ENCODE measurements at regions not wholly inside any gene's neighbourhood (a gene's known extent, or its start where the extent isn't known, plus 50 kb on each side); places are given as distances from the start of the nearest gene placed in this dataset.
"Not testable (repeated sequence)": the region's sequence is repeated elsewhere in the genome, so short reads cannot be mapped to it uniquely, and the experiment has no call there.

DNA sequence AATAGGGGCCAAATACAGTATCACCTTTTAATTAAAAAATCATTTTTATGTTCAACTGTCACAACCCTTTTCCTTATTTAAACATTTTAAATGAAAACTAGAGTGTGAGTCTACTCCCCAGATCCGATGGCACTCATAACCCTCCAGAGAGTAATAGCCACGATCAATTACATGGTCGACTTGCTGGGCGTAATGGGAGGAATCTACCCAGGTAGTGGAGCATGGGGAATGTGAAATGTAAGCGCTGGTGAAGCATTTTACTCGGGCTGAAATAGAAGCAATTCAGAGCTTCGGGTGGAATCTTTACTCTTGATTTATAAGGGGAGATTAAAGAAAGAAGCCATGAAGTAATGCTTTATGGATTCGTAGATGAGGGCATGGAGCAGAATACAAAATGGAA is 321.9 kb downstream of the ACTR3B start:
- no peak for DNase-seq (ENCODE audit: low spot score)

DNA sequence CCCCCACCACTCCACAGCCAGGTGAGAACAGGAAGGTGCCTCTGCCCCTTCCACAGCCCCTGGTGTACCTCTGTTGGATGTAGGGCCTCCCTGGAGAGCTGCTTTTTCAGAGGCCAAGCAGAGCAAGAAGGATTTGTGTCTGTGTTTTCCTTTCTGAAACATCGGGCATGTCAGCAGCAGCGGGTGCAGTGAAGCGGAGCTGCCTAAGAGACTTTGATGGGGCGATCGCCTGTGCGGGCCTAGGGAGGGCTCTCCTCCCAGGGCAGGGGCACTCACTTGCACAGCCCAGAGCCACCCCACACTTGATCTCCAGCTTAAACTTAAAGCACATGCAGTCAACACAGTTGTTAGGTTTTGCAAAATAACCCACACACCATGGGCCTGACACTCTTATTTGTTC is 324.7 kb downstream of the ACTR3B start:
- no peak for DNase-seq (ENCODE audit: low spot score)

DNA sequence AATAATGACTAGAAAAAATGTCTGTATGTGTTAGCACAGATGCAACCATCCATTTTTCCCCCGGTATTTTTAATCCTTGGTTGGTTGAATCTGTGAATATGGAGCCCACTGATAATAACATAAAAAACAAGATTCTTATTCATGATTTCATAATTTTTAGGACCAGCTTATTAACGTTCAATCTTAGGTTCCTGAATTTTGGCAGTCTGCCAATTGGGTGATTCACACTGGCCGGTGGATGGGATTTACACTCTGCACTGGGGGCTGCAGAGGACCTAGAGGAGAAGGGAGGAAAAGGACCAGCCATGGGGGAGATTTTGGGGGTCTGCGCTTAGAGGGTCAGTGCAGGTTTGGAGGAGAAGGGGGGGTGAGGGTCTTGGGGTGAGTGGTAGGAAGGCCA is 327.9 kb downstream of the ACTR3B start:
- DNase-seq (ENCODE audit: low spot score): no peak

DNA sequence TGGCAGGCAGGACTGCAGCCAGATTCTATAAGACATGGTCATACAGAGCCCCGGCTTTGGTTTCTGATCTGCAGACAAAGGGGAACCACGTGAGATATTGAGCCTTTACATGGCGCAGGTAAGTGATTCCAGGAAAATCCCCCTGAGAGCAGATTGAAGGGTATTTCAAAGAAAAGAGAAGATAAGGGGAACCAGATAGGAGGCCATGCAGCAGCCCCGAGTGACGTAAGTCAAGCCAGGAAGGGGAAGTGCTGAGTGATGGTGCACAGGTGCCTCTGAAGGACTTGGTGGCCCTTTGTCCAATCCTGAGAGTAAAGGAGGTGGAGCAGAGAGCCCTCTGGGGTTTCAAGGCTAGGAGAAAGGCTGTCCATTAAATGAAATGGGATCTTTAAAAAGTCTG is 329.0 kb downstream of the ACTR3B start:
- DNase-seq (ENCODE audit: low spot score): no peak

DNA sequence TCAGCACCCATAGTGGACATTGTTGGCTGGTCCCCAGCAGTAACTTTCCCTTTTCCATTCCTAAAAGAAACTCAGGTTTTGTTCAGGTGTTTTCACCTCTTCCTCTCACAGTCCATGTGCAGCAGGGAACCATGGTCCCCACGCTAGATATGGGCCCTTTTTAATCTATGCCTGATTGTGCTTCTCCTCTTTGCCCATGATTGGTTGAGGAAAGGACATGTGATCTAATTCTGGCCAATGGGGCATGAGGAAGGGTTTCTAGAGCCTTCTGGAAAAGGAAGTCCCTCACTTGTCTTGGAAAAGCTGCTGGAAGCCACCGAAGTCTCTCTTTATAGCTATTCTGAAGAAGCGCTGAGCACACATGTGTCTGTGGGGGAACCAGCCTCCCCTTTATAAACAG is 330.7 kb downstream of the ACTR3B start:
- no peak for DNase-seq (ENCODE audit: low spot score)

DNA sequence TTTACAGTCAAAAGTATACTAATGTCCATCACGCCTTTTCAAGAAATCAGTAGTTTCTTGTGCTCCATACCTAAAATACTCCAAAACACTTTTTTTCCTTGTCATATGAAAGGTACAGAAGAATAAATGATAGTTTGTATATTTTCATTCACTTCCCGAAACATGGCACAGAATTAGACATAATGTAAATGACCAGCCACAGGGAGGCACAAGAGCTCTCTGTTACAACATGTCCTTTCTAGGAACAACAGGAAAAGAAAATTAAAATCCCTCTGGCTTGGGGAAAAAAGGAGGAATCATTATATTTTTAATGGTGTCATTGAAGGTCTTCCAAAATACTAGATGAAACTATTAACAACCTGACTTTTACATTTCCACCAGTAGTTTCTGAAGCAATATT is 331.2 kb downstream of the ACTR3B start:
- no peak for DNase-seq (ENCODE audit: low spot score)

DNA sequence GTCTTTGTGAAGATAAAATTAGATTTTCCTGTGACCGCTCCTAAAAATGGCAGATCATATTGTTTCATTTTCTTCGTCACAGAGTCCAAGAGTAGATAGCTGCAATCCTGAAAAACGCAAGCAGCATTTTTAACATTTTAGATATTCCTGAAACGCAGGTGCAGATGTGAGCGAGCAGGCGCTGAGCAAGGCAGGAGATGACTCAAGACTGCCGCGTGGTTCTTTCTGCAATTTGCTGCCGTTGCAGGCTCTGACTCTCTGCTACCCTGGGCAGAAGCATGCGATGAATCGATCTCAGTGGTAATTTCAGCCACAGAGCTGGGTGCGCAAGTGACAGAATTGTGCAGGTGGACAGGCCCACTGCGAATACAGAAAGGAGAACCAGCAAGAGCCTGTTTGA is 331.9 kb downstream of the ACTR3B start:
- no peak for DNase-seq (ENCODE audit: low spot score)

DNA sequence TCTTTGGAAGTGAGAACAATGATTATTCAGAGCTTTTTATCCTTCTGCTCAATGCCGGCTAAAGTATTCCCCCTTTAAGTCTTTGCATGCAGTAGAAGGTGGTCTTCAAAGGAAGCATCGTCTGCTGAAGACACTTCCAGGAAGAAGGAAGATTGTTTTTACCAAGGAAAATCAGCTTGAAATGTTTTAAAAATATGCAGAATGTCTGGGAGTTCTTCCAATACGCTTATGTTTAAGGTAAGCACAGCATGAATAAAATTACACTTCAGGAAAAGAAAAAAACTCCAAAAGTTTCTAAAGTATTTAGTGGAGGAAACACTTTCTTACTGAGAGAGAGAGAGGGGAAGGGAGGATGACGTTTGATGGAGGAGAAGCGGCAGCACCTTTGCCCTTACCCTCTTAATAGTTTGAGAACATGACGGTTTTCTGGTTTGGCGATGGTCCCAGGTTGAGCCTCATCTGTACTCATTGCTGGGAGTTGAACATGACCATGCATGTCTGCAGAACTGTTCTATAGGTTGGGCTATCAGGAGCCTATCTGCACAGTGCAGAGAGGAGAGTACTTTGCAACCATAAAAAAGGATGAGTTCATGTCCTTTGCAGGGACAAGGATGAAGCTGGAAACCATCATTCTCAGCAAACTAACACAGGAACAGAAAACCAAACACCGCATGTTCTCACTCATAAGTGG is 338.1 kb downstream of the ACTR3B start:
- no peak for DNase-seq (ENCODE audit: low spot score)

DNA sequence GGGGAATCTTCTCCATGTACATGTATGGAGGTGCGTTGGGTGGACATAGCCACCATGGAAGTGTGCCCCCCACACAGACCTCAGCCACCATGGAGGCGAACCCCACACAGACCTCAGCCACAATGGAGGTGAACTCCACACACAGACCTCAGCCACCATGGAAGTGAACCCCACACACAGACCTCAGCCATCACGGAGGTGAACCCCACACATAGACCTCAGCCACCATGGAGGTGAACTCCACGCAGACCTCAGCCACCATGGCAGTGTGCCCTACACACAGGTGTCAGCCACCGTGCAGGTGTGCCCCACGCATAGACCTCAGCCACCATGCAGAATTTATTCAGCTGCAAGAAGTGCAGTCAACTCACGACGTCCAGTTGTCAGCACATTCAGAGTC is 339.7 kb downstream of the ACTR3B start:
- DNase-seq (ENCODE audit: low spot score): no peak

DNA sequence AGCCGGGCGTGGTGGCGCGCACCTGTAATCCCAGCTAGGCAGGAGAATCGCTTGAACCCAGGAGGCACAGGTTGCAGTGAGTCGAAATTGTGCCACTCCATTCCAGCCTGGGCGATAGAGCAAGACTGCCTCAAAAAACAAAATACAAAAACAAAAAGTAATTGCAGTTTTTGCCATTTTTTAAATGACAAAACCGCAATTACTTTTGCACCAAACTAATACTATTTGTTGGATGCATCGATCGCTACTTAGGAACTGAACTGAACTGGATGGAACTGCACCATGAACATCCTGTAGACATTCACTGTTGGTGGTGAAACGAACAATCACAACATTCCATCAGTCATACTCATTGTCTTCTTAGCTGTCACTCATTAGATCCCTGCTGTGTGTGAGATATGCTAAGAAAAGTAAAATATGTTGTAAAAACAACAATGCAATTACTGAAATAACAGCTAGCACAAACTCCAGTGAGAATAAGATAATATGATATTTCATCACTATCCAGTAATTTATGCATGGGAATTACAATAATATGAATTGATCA is 341.2 kb downstream of the ACTR3B start:
- no peak for DNase-seq (ENCODE audit: low spot score)

DNA sequence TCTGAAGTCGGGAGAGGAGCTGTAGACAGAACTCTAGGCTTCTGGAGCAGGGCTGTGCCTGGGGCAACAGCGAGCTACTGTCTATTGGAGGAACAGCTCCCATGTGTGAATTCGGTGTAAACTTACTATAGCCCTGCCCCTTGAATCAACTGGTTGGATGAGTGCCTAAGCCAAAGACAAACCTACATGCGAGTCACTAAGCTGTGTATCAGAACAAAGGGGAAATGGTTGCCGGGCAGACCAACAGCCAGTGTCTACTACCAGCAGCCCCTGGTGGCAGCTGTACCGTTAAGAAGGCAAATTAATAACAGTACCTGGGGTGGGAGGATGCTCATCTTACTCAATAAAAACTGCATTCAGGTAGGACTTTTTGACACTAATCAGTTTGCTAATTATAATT is 343.6 kb downstream of the ACTR3B start:
- no peak for DNase-seq (ENCODE audit: low spot score)

DNA sequence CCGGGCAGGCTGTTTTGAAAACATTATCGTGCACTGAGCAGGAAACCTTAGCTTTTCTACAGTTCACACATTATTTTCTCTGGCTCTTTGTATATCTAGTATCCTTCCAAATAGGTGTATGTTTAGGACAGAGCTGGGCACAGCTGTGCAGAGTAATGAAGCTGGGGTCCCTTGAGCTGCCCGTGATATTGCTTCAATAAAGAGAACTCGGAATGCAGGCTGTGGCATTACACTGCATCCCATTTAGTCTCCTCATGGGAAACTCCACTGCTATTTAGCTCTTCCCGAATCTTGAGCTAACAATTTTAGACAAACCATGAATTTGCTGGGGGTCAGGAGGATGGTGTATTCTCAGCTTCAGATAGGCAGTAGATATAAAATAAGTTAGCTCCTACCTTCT is 348.3 kb downstream of the ACTR3B start:
- DNase-seq (ENCODE audit: low spot score): no peak

DNA sequence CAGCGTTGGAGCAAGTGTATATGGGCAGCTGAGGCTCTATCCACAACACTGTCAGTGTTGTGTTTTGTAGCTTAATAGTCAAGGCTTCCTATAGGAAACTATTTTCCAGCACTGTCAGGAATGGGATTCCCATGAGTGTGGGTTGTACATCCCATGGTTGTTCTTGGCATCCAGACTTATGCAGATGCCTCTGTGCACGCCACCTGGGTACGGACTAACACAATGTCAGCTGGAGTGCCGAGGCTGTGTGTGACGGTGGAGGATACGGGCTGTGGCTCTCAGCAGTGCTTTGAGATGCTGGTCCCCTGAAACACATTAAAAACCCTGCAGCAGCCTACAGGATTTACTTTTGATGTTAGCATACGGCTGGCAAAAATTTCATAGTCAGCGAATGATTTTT is 350.0 kb downstream of the ACTR3B start:
- no peak for DNase-seq (ENCODE audit: low spot score)

DNA sequence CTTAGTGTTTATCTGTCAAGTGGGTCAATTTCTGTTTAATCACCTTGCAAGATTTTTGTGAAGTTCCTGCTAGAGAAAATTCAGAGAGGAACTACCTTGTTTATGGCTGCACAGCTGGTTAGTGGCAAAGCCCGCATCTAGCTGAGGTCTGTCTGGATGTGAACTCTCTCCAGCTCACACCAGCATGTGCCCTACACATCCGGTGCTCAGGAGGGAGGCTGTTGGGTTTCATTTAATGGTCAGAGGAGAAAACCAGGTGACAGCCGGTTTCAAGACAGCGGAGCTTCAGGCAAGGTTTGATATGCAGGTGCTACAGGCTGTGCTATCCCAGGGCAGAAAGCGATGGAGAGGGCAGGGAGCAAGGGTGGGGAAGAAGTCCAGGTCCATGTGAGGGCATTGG is 351.1 kb downstream of the ACTR3B start:
- DNase-seq (ENCODE audit: low spot score): no peak

DNA sequence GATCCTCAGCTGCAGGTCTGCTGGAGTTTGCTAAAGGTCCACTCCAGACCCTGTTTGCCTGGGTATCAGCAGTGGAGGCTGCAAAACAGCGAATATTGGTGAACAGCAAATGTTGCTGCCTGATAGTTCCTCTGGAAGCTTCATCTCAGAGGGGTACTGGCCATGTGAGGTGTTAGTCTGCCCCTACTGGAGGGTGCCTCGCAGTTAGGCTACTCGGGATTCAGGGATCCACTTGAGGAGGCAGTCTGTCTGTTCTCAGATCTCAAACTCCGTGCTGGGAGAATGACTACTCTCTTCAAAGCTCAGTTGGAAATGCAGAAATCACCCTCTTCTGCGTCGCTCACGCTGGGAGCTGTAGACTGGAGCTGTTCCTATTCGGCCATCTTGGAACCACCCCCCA is 362.7 kb downstream of the ACTR3B start:
- DNase-seq (ENCODE audit: low spot score): not testable (repeated sequence)

DNA sequence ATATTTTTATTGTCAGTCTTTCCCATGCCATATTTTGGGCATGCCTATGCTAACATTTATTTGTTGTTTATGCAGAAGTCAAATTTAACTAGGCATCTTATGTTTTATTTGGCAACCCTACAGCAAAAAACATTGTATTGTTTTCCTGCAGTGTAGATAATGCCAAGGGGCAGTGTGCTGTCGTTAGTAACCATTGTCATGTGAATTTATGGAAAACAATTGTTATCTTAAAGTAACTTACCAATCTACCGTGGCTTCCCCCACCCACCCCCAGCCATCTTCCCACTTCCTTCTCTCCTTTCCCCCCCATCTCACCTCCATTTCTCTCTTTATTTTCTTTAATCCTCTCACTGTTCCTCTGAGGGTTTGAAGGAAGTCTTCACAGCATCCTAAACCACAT is 370.5 kb downstream of the ACTR3B start:
- DNase-seq (ENCODE audit: low spot score): no peak

DNA sequence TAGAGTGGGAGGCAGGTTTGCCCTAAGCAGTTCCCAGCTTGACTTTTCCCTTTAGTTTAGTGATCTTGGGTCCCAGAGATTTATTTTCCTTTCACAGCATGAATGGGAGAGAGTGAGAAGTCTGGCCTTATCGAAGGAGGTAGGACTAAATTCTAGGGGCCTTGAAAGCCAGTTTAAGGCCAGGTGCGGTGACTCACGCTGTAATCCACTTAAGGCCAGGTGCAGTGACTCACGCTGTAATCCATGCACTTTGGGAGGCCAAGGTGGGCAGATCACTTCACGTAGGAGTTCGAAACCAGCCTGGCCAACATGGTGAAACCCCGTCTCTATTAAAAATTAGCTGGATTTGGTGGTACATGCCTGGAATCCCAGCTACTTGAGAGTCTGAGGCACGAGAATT is 392.2 kb downstream of the ACTR3B start:
- DNase-seq (ENCODE audit: low spot score): no peak

DNA sequence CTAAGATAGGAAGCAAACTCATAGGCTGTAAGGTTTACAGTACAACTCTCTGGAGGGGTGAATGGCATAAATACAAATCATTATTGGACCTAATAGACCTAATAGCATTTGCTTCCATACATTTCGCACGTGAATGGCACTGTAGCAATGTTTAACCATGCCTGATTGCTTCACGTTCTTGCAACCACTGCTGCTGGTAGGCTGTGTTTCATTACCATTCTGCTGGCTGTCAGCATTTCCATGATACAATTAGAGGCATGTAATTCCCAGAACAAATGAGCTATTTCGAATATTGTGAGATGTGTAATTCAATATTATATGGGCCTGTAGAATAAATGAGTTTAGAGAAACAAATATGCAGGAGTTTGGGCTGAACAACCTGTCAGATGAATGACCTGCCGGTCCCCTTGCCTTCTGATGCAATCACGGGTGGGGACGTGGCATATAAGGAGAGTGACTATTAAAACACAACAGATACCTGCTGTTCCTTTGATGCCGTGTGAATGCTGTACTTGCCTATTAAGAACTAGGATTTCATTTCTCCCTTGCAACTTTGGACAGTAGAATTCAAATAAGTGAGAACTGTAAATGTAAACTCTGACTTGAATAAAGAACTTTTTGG is 393.4 kb downstream of the ACTR3B start:
- no peak for DNase-seq (ENCODE audit: low spot score)

DNA sequence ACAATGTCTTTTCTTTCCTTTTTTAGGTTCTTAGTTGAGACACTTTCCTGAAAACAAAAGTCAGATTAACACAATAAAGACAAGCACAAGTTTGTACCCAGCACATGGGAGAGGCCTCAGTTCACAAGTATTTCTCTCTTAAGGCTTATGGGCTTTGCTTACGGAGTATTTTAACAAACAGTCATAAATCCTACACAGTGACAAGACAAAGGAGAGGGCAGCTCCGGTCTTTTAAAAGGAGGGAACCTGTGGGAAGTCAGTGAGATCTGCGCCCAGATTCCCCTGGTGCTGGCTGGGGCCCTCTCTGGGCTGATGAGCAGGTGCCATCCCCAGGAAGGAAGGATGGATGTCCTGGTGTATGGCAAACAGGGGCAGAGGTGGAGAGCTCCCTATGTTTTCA is 398.6 kb downstream of the ACTR3B start:
- no peak for DNase-seq (ENCODE audit: low spot score)

DNA sequence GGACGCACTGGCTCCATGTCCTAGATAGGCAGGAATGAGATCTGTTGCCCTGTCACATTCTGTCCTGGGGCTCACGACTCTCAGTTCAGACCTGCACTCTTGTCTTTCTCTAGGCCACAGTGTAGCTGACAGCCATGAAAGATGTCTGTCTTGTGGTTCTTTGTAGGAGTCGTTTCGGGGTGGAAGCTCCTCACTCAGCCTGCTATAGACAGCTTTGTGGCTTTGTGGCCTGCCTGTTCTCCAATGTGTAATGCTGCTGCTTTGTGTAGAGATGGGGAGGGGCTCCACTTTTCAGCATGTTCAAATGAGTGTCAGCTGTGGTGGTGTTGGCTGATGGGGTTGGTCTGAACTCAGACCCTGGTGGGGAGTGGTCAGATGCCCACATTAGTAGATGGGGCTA is 410.7 kb downstream of the ACTR3B start:
- no peak for DNase-seq (ENCODE audit: low spot score)

DNA sequence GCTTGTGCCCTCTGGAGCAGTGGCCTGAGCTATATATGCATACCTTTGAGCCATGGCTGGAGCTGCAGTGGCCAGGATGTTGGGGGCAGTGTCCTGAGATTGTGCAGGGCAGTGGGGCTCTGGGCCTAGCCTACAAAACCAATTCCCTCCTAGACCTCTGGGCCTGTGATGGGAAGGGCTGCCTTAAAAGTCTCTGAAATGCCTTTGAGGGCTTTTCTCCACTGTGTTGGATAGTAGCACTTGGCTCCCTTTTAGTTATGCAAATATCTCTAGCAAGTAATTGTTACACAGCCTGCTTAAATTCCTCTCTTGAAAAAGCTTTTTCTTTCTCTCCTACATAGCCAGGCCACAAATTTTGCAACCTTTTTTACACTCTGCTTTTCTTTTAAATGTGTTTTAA is 426.4 kb downstream of the ACTR3B start:
- DNase-seq (ENCODE audit: low spot score): no peak

DNA sequence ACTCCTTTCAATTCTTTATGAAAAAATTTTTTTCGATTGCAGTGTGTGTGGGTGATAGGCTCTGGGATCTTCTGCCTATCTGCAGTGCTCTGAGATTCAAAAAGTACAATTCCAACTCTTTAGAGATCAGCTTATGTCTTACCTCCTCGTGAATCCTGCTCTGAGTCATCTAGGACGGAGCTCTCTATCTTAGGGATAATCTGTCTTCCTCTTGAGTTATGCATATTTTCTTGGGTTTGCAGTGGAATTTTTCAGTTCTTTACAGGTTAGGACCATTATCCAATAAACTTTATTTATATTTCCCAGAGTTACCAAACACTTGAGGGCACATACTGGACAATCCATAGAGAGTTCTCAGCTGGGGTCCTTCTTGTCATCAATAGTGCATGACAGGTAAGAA is 428.6 kb downstream of the ACTR3B start:
- no peak for DNase-seq (ENCODE audit: low spot score)

DNA sequence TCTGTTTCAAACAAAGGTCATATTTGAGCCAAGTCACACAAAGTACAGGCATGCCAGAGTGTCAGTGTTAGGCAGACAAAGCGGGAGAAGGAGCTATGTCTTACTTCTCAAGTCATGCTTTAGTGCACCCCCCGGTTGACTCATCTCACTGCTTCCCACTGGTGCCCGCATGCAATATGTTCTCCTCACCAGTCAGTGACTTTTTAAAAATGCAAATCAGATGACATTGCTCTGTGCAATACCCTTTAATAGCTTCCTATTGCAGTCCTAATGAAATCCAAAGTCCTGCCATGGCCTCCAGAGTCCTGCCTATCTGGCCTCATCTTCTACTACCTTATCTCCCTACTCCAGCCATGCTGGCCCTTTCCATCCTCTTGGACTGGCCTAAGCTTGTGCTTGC is 429.1 kb downstream of the ACTR3B start:
- no peak for DNase-seq (ENCODE audit: low spot score)

Data from mesenteric fat pad (tissue), 1 donor.